ENCODE measurements at regions not wholly inside any gene's neighbourhood (a gene's known extent, or its start where the extent isn't known, plus 50 kb on each side); places are given as distances from the start of the nearest gene placed in this dataset.
"Not testable (repeated sequence)": the region's sequence is repeated elsewhere in the genome, so short reads cannot be mapped to it uniquely, and the experiment has no call there.

- not testable (repeated sequence) for DNase-seq (ENCODE audit: extremely low read depth in 1 of 2, low read depth in 1 of 2)
These were observed 235.3 kb downstream of the BCL2L11 start for GRCh38 chr2:111355823-111356511.

DNA sequence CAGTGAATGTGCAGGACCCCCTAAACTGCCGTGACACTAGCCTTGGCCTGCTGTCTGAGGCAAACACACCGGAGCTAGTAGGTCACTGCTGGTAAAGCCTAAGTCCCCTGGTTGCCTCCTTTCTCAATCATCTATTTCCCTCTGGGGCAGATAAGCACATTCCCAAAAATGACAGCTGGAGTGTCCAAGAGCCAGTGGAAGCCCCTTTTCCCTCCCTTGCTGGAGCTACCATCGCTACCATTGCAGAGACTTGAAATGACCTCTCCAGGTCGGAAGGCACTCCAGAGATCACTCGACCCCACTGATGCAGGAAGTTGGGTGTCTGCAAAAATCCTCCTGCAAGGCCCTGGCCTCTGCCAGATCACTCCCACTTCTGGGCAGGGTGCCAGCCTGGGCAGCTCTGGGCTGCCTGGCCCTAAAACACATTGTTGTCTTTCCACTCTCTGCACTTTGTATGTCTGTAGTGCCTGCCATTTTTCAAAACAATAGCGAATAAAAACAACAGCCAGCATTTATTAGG lies 235.9 kb downstream of the BCL2L11 start:
- not testable (repeated sequence) for DNase-seq (ENCODE audit: extremely low read depth in 1 of 2, low read depth in 1 of 2)

GRCh38 chr2:111365986-111366640 lies 245.4 kb downstream of the BCL2L11 start:
- DNase-seq (ENCODE audit: extremely low read depth in 1 of 2, low read depth in 1 of 2), result not testable (repeated sequence)

DNA sequence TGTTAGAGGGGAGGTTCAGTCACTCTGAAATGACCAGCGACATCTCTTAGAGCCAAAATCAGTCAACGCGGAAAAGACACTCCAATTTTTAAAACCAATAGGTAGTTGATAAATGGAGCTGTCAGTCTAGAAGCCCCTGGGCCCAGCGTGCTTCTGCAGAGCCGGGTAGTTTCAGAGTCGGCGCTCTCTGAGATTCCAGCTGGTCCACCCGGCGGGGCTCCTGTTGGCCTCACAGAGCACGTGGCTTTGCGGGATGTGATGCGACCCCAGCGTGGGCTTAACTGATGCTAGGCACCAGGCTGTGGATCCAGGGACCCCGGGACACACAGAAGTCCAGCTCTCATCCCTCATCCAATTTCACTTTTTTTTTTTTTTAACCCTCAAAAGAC lies 245.9 kb downstream of the BCL2L11 start:
- DNase-seq (ENCODE audit: extremely low read depth in 1 of 2, low read depth in 1 of 2), result not testable (repeated sequence)

DNA sequence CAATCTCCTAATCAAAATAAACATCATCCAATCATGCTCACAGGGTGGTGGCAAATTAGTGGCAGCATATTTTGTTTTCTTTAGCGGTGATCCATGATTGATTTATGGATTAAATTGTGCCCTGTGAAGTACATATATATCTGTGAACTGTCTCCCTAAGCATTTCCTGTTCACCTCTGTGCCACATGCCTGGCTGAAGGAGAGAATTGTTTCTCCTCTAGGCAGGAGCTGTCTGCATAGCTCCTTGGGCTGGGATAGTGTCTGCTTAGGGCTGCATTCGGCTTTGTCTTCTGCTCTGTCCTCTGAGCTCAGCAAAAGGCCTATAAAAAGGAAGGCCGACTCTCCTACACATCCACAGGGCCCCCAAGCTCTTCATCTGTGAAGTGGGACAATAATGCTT lies 246.4 kb downstream of the BCL2L11 start:
- not testable (repeated sequence) for DNase-seq (ENCODE audit: extremely low read depth in 1 of 2, low read depth in 1 of 2)

GRCh38 chr2:111367871-111368270 lies 247.2 kb downstream of the BCL2L11 start:
- DNase-seq (ENCODE audit: extremely low read depth in 1 of 2, low read depth in 1 of 2), result not testable (repeated sequence)

DNA sequence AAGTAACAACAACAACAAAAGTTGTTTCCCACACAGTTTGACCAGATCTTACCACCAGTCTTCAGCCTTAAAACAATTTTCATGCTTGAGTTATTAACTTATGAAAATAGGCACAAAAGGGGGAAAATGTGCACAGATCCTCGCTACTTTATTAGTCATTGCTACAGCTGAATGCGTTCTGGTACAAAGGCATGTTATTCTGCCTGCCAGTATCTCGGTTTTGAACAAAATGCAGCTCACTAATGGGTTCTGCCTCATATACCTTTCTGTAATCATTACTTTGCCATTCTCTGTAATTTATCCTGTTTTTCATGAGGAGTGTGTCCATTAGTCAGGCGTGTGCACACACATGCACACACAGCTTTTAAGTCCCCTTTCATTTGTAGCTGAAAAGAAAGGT lies 247.6 kb downstream of the BCL2L11 start:
- DNase-seq (ENCODE audit: extremely low read depth in 1 of 2, low read depth in 1 of 2), result not testable (repeated sequence)

GRCh38 chr2:111373060-111373459 lies 252.3 kb downstream of the BCL2L11 start:
- not testable (repeated sequence) for DNase-seq (ENCODE audit: extremely low read depth in 1 of 2, low read depth in 1 of 2)

DNA sequence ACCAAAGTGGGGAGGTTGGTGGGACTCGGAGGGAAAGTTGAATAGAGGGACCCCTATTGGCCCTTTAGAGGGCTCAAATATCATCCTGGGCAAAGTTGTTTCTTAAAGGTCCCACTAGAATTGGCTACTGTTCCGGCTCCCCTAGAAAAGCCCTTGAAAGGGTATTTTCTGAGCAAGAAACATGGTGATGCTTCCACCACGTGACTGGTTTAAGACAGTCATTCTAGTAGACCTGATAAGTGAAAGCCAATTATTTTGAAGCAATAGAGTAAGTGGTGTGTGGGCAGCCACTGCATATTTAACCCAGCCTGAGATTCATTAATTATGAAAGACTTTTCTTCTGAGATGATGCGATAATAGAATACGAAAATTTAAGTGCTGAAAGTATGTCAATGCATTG lies 253.3 kb downstream of the BCL2L11 start:
- not testable (repeated sequence) for DNase-seq (ENCODE audit: extremely low read depth in 1 of 2, low read depth in 1 of 2)

GRCh38 chr2:111374734-111375133 lies 254.0 kb downstream of the BCL2L11 start:
- DNase-seq (ENCODE audit: extremely low read depth in 1 of 2, low read depth in 1 of 2), result not testable (repeated sequence)

DNA sequence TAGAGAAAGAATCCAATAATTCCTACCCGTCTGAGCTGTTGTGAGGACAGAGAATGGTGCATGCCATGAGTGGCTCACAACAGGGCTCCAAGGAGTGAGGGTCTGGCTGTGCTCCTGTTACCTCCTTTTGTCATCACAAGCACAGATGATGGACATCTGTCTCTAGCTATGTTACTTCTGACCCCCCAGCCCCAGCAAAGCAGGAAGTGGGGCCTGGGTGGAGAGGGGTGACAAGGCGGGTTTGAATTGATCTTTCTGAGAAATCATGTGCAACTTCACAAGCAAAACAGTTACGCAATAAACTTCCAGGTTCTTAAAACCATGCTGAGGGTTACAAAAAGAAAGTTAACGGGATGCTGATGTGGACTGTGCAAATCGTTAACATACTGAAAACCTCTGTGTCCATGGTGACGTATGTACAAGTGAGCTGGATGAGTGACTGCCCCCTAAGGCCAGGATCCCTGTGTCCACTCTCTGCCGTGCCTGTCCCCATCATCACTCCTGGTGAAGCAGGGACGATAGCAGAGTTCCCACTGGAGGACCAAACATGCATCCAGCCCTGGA lies 254.7 kb downstream of the BCL2L11 start:
- not testable (repeated sequence) for DNase-seq (ENCODE audit: extremely low read depth in 1 of 2, low read depth in 1 of 2)

DNA sequence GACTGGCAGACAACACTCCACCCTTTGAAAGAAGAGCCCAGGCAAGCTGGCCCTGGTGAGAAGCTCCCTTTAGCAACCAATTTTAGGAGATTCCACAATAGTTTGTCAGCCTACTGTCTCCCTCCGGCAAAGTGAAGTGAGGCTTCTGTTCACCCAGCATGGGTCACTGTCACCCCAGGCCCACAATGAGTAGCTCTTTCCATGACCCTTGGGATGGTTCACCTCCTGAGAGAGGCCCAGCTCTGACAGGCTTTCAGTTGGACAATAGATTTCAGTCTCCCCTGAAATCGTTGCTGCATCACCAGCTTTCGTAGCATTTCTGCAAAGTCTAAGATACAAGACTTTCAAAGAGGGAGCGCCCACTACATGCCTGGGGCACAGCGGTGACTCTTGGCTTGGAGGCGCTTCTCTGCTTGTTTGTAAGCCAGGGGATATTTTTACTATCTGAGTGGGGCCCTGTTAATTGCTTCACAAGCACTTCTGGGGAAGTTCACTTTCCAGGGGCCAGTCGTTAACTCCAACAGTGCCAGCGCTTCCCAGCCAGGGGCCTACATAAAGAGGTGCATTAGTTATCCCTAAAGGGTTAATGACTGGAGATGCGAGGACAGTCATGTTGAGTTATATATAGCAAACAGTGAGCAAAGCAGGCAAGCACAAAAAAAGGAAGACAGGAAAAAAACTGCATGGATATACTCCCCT lies 255.7 kb downstream of the BCL2L11 start:
- not testable (repeated sequence) for DNase-seq (ENCODE audit: extremely low read depth in 1 of 2, low read depth in 1 of 2)

GRCh38 chr2:111376971-111377352 lies 256.2 kb downstream of the BCL2L11 start:
- not testable (repeated sequence) for DNase-seq (ENCODE audit: extremely low read depth in 1 of 2, low read depth in 1 of 2)

GRCh38 chr2:111377386-111377959 lies 256.8 kb downstream of the BCL2L11 start:
- DNase-seq (ENCODE audit: extremely low read depth in 1 of 2, low read depth in 1 of 2), result not testable (repeated sequence)

DNA sequence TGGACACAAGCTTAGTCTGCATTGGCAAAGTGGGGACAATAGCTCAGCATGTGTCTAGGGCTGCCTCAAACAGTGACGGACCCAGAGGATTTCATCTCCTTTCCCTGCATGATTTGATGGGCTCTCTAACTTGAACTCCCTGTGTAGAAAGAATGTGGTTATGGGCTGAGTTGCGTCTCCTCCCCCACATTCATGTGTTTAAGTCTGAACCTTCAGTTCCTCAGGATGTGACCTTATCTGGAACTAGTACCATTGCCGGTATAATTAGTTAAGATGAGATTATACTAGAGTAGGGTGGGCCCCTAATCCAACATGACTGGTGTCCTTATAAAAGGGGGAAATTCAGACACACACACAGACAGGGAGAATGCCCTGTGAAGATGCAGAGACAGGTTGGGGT lies 257.6 kb downstream of the BCL2L11 start:
- not testable (repeated sequence) for DNase-seq (ENCODE audit: extremely low read depth in 1 of 2, low read depth in 1 of 2)

DNA sequence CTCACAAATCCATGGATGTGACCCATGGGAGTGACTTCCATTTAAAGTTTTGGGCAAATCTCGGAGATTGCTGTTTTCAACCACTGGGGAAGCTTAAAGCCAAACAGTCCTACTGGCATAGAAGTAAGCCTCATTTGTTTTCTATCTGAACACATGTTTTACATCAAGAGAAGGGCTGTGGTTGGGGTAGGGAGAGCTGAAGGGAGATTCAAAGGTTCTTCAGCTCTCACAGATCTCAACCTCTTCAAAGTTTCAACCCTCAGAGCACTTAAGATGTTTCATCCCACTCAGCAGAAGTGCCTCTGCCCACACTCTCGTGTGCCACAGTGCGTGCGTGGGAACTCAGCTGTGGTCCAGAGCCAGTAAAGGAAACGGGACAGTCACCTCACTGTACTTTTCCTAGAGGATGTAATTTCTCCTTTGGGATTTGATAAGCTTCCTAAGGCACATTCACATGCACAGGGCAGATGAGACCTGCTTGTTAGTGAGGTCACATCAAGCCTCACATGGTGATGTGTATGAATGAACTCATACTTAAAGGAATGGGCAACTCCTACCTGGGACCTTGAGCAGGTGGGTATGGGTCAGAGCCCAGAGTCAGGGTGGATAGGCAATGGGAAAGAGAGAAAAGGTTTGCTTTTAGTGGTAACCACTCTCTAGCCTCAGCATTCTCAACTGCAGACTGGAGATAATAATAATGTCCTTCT lies 260.2 kb downstream of the BCL2L11 start:
- DNase-seq (ENCODE audit: extremely low read depth in 1 of 2, low read depth in 1 of 2), result not testable (repeated sequence)

DNA sequence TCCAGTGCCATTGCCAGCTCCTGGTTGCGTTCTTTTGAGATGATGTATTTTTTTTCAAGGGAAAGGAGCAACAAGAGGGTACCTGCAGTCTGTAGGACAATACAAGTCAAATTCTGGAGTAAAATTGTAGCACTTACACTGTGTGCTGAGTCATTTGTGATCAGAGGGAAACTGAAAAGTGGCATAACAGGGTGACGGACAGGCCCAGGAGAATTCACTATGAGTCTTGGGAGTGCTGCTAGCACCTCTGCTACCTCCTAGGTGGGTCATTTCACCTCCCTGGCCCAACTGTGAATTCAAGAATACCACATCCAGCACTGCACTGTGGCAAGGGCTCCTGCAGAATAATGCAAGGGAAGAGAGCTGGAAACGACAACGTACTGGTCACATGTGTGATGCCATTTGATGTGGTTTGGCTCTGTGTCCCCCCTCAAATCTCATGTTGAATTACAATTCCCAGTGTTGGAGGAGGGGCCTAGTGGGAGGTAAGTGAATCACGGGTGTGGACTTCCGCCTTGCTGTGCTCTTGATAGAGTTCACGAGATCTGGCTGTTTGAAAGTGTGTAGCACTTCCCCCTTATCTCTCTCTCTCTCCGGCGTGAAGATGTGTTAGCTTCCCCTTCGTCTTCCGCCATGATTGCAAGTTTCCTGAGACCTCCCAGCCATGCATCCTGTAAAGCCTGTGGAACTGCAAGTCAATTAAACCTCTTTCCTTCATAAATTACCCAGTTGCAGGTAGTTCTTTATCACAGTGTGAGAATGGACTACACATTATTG lies 261.0 kb downstream of the BCL2L11 start:
- not testable (repeated sequence) for DNase-seq (ENCODE audit: extremely low read depth in 1 of 2, low read depth in 1 of 2)

- DNase-seq (ENCODE audit: extremely low read depth in 1 of 2, low read depth in 1 of 2), result not testable (repeated sequence)
These were observed 261.8 kb downstream of the BCL2L11 start for GRCh38 chr2:111382507-111382906.

DNA sequence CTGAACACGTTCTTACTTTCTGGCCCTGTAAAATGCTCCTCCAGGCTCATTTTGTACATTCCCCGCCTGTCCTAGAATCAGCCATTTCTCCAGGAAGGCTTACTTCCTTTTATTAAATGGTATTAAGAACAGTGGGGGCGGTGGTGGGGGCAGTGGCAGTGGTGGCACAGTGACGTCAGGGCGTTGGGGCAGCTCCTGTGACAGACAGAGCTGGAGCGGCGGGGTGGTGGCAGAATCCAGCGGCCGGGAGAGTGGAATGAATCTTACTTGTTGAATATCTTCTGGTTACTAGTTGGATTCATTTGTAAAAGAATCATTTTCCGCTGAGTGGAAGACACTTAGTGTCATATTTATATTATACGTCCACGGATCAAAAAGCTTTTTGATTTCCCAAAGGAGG lies 262.6 kb downstream of the BCL2L11 start:
- not testable (repeated sequence) for DNase-seq (ENCODE audit: extremely low read depth in 1 of 2, low read depth in 1 of 2)

All from stimulated activated CD8-positive, alpha-beta memory T cell treated with anti-CD3 and anti-CD28 coated beads, Interleukin-7, amount 100 ng/mL, for 48 hours (primary cell).